CD4-positive, alpha-beta T cell (primary cell): ENCODE measurements at regions not wholly inside any gene's neighbourhood (a gene's known extent, or its start where the extent isn't known, plus 50 kb on each side); places are given as distances from the start of the nearest gene placed in this dataset.

ENCODE experiments used
- ATAC-seq: fragments of 200-7000 bp; cut with Tn5 transposase; one replicate; pipeline ENCODE4 v1.10.0; 2022; ENCODE audit warnings: mild to moderate bottlenecking; ENCODE audit not compliant: poor library complexity
- CTCF ChIA-PET: fragments of 350-600 bp; sonication (Branson Sonifier 250); formaldehyde crosslinking; loops from one replicate; lab custom pipeline; 2021; ENCODE audit warnings: antibody characterized with exemption, inconsistent platforms; lab: Charles Lee
- POLR2A ChIA-PET: fragments of 350-600 bp; sonication (Branson Sonifier 250); formaldehyde crosslinking; loops from one replicate; lab custom pipeline; 2021; ENCODE audit warnings: antibody characterized with exemption, inconsistent platforms; lab: Charles Lee
- DNase-seq, 14 experiments: peaks; one replicate each; pipeline ENCODE4 v3.0.0-alpha.2; 2013 to 2020; ENCODE audit warnings: mixed read lengths in 2 of 14
- H3K27ac ChIP-seq, 2 donors: one replicate each; pipeline versions ENCODE4 v1.5.1 to v1.7.0; 2013; ENCODE audit warnings: low read length in 2 of 2, low read depth in 1 of 2, mild to moderate bottlenecking in 1 of 2
- H3K27me3 ChIP-seq, 2 experiments: 1 replicate in 1 of 2; 2 replicates in 1 of 2; pipeline versions ENCODE4 v1.6.1 to v1.7.0; 2013; ENCODE audit warnings: low read length in 2 of 2, control low read depth in 1 of 2, mild to moderate bottlenecking in 1 of 2, moderate library complexity in 1 of 2; ENCODE audit not compliant: insufficient read depth in 2 of 2, control insufficient read depth in 1 of 2
- H3K36me3 ChIP-seq: one replicate; pipeline ENCODE4 v1.6.1; 2013; ENCODE audit warnings: low read length, control low read depth; ENCODE audit not compliant: insufficient read depth
- H3K4me1 ChIP-seq: one replicate; pipeline ENCODE4 v1.6.1; 2013; ENCODE audit warnings: low read length, control low read depth; ENCODE audit not compliant: insufficient read depth
- H3K4me3 ChIP-seq: one replicate; pipeline ENCODE4 v1.5.1; 2013; ENCODE audit warnings: mild to moderate bottlenecking, low read length, moderate library complexity
- H3K9me3 ChIP-seq, 2 experiments: 1 replicate in 1 of 2; 2 replicates in 1 of 2; pipeline versions ENCODE4 v1.6.1 to v1.7.0; 2013; ENCODE audit warnings: low read length in 2 of 2, mild to moderate bottlenecking in 2 of 2, control low read depth in 1 of 2, moderate library complexity in 1 of 2; ENCODE audit not compliant: control insufficient read depth in 1 of 2, insufficient read depth in 1 of 2
- H3K27ac Mint-ChIP-seq: one replicate; pipeline ENCODE4 v1.8.0; 2020; ENCODE audit warnings: mixed read lengths
- H3K27me3 Mint-ChIP-seq: one replicate; pipeline ENCODE4 v1.8.0; 2021; ENCODE audit warnings: mixed read lengths
- H3K36me3 Mint-ChIP-seq: one replicate; pipeline ENCODE4 v1.8.0; 2021; ENCODE audit warnings: low read depth, mixed read lengths
- H3K4me1 Mint-ChIP-seq: one replicate; pipeline ENCODE4 v1.8.0; 2021; ENCODE audit warnings: low read depth, mixed read lengths
- H3K4me3 Mint-ChIP-seq: one replicate; pipeline ENCODE4 v1.8.0; 2020; ENCODE audit warnings: mild to moderate bottlenecking, mixed read lengths
- H3K9me3 Mint-ChIP-seq: one replicate; pipeline ENCODE4 v1.8.0; 2020; ENCODE audit warnings: mixed read lengths
- intact Hi-C, 2 experiments: fragments of 100-400 bp; cut with DNase I in 1 of 2; cut with micrococcal nuclease in 1 of 2; formaldehyde crosslinking; loops; one replicate each; pipeline versions ENCODE4 v1.15.1 to v1.9.0; 2023 to 2025; cut with DNase I, micrococcal nuclease
- TF ChIP-seq, protein P1 (sequence below): fragments of 200-600 bp; IDR thresholded peaks from one replicate; pipeline ENCODE4 v1.8.0; 2022; ENCODE audit warnings: antibody characterized with exemption, mild to moderate bottlenecking

DNA sequence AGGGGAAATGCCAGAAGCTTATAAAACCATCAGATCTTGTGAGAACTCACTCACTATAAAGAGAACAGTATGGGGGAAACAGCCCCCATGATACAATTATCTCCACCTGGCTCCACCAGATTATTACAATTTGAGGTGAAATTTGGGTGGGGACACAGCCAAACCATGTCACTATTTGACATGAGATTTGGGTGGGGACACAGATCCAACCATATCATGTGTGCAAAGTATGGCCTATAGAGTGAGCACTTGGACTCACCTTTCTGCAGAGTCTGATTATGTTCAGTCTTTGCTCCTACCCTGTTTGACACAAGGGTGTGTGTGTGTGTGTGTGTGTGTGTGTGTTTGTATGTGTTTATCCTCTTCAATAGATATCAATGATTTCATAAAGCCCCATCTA is 287.5 kb downstream of the ZNF536 start:
- no peak overlapping the region for H3K4me3 Mint-ChIP-seq
- no peak for ATAC-seq
- intact Hi-C loops, result no loop called here
- no peak for DNase-seq
- H3K4me1 ChIP-seq, result no peaks in the 10 kb centered on the region
- TF ChIP-seq, protein P1, sequence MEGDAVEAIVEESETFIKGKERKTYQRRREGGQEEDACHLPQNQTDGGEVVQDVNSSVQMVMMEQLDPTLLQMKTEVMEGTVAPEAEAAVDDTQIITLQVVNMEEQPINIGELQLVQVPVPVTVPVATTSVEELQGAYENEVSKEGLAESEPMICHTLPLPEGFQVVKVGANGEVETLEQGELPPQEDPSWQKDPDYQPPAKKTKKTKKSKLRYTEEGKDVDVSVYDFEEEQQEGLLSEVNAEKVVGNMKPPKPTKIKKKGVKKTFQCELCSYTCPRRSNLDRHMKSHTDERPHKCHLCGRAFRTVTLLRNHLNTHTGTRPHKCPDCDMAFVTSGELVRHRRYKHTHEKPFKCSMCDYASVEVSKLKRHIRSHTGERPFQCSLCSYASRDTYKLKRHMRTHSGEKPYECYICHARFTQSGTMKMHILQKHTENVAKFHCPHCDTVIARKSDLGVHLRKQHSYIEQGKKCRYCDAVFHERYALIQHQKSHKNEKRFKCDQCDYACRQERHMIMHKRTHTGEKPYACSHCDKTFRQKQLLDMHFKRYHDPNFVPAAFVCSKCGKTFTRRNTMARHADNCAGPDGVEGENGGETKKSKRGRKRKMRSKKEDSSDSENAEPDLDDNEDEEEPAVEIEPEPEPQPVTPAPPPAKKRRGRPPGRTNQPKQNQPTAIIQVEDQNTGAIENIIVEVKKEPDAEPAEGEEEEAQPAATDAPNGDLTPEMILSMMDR, result no peak
- no peaks in the 10 kb centered on the region for H3K9me3 ChIP-seq
- POLR2A ChIA-PET, result no interaction called here
- H3K36me3 Mint-ChIP-seq, result no peaks in the 10 kb centered on the region
- H3K9me3 Mint-ChIP-seq, result no peaks in the 10 kb centered on the region
- peaks cover 0 to 6% of the 10 kb centered on the region in 2 experiments for H3K27me3 ChIP-seq
- no peak overlapping the region for H3K27ac ChIP-seq
- H3K4me3 ChIP-seq, result no peak overlapping the region
- H3K27me3 Mint-ChIP-seq, result peaks cover 39% of the 10 kb centered on the region
- H3K27ac Mint-ChIP-seq, result no peak overlapping the region
- no peaks in the 10 kb centered on the region for H3K36me3 ChIP-seq
- CTCF ChIA-PET, result no interaction called here
- H3K4me1 Mint-ChIP-seq, result no peaks in the 10 kb centered on the region

DNA sequence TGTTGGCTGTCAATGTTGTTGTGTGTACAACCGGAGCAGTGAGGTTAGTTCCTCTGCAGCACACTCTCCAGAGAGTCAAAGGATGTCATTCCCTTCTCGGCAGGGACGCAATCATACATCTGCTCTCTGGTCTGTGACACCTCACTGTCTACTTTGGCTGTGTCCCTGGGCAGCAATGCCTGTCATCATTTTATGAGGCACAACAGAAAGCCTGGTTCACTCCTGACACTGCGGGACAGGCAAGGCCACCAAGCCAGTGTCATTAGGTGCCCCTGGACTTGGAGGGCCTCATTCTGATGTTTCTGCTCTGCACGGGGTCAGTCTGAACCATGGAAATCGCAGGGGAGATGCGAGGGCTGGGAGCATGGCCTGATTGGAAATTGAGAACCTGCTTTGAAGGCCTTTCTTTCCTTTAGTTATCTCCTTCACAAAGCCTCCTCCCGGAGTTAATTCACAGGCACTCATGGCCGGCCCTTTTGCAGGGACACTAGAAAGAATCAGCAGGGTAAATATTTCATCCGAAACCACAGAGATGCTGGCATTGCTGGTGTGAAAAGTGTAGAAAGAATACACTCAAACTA is 284.4 kb downstream of the ZNF536 start:
- no peak overlapping the region for H3K4me3 Mint-ChIP-seq
- ATAC-seq (no peak), DNase-seq (no peak)
- Histone ChIP-seq H3K9me3 (no peaks in the 10 kb centered on the region), H3K4me1 (no peaks in the 10 kb centered on the region), H3K27me3 (peaks cover 0 to 3% of the 10 kb centered on the region in 2 experiments), H3K36me3 (no peaks in the 10 kb centered on the region), H3K27ac (no peak overlapping the region), H3K4me3 (no peak overlapping the region)
- no peaks in the 10 kb centered on the region for H3K36me3 Mint-ChIP-seq
- TF ChIP-seq, protein P1, result no peak
- no peaks in the 10 kb centered on the region for H3K9me3 Mint-ChIP-seq
- intact Hi-C loops, result no loop called here
- peaks cover 27% of the 10 kb centered on the region for H3K27me3 Mint-ChIP-seq
- ChIA-PET CTCF (no interaction called here), POLR2A (no interaction called here)
- H3K4me1 Mint-ChIP-seq, result no peaks in the 10 kb centered on the region
- no peak overlapping the region for H3K27ac Mint-ChIP-seq

DNA sequence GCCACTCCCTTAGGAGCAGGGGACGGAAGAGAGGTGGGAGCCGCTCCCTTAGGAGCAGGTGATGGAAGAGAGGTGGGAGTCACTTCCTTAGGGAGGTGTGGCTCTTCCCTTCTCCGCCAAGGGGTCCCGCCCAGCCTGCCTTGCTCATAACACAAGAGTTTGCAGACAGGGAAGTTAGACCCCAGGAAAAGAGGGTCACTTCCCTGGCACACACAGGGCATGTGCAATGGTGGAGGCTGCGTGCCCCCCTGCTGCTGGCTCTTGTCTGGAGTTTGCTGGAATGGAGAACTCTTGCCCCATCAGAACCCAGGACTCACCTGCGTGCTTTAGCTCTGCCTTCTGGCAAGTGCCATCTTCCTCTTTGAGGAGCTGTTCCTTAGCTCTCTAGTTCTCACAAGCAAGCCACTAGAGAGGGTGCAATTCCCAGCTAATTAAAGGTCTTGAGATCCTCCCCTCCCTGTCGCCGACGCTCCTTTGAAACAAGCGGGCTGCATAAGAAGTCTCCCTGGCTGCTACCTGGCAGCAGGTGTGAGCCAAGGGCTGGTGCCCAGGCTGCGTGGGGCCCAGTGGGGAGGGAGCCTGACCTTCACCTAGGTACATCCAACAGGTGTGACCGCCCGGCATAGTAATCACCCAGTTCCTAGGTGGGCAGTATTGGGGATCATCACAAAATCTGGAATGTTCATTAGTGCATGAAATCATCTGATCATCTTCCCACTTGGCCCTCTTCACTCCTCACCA is 281.6 kb downstream of the ZNF536 start:
- no peaks in the 10 kb centered on the region for H3K36me3 Mint-ChIP-seq
- ChIA-PET CTCF (no interaction called here), POLR2A (no interaction called here)
- TF ChIP-seq, protein P1, result no peak
- peaks cover 7 to 8% of the 10 kb centered on the region in 2 experiments for H3K27me3 ChIP-seq
- no peaks in the 10 kb centered on the region for H3K4me1 Mint-ChIP-seq
- ATAC-seq, result no peak
- H3K36me3 ChIP-seq, result no peaks in the 10 kb centered on the region
- no peaks in the 10 kb centered on the region for H3K9me3 Mint-ChIP-seq
- no peaks in the 10 kb centered on the region for H3K4me1 ChIP-seq
- no peak overlapping the region for H3K4me3 ChIP-seq
- no peak overlapping the region for H3K4me3 Mint-ChIP-seq
- H3K9me3 ChIP-seq, result no peaks in the 10 kb centered on the region
- no peak overlapping the region for H3K27ac Mint-ChIP-seq
- intact Hi-C loops, result no loop called here
- peaks cover 33% of the 10 kb centered on the region for H3K27me3 Mint-ChIP-seq
- no peak for DNase-seq
- H3K27ac ChIP-seq, result no peak overlapping the region
